GM23338 (cell line): ENCODE measurements at regions not wholly inside any gene's neighbourhood (a gene's known extent, or its start where the extent isn't known, plus 50 kb on each side); places are given as distances from the start of the nearest gene placed in this dataset.

Experiments used
- ATAC-seq: fragments of 200-7000 bp; cut with Tn5 transposase; 3 replicates; pipeline ENCODE4 v1.9.1; 2020
- DNase-seq: peaks from one replicate; pipeline ENCODE4 v3.0.0-alpha.2; 2015; ENCODE audit warnings: low spot score
- H2AFZ ChIP-seq: fragments of 200-600 bp; sonication (generic); 2 replicates; pipeline ENCODE4 v1.8.0; 2016; ENCODE audit warnings: antibody characterized with exemption, mild to moderate bottlenecking, moderate library complexity
- H3F3A ChIP-seq: fragments of 200-600 bp; sonication (generic); replicated peaks from 2 replicates; pipeline ENCODE4 v1.8.0; 2017; ENCODE audit warnings: antibody characterized with exemption, mixed run types, low read depth
- H3K27ac ChIP-seq: fragments of 200-600 bp; sonication (generic); 2 replicates; pipeline ENCODE4 v1.6.1; 2016; ENCODE audit warnings: low read depth
- H3K27me3 ChIP-seq: fragments of 200-600 bp; sonication (generic); 2 replicates; pipeline ENCODE4 v1.8.0; 2016; ENCODE audit warnings: mild to moderate bottlenecking, mixed run types, moderate library complexity; ENCODE audit not compliant: insufficient read depth
- H3K36me3 ChIP-seq: fragments of 200-600 bp; sonication (generic); 2 replicates; pipeline ENCODE4 v1.8.0; 2016; ENCODE audit warnings: mild to moderate bottlenecking; ENCODE audit not compliant: insufficient read depth
- H3K4me1 ChIP-seq: fragments of 200-600 bp; sonication (generic); 2 replicates; pipeline ENCODE4 v1.8.0; 2016; ENCODE audit warnings: mild to moderate bottlenecking, moderate library complexity; ENCODE audit not compliant: insufficient read depth
- H3K4me2 ChIP-seq: fragments of 200-600 bp; sonication (generic); 2 replicates; pipeline ENCODE4 v1.7.1; 2017; ENCODE audit warnings: mixed run types
- H3K4me3 ChIP-seq: fragments of 200-600 bp; sonication (generic); 2 replicates; pipeline ENCODE4 v1.6.1; 2016; ENCODE audit warnings: mixed run types
- H3K79me2 ChIP-seq: fragments of 200-600 bp; sonication (generic); replicated peaks from 2 replicates; pipeline ENCODE4 v1.8.0; 2017; ENCODE audit warnings: mild to moderate bottlenecking; ENCODE audit not compliant: insufficient read depth
- H3K9me2 ChIP-seq: fragments of 200-600 bp; sonication (generic); 2 replicates; pipeline ENCODE4 v1.8.0; 2017; ENCODE audit not compliant: insufficient read depth
- H4K20me1 ChIP-seq: fragments of 200-600 bp; sonication (generic); replicated peaks from 2 replicates; pipeline ENCODE4 v1.8.0; 2017; ENCODE audit warnings: mild to moderate bottlenecking; ENCODE audit not compliant: insufficient read depth
- H3K27ac Mint-ChIP-seq: 2 replicates; pipeline ENCODE4 v1.8.0; 2020; ENCODE audit warnings: inconsistent platforms, mild to moderate bottlenecking, moderate library complexity, mixed read lengths
- H3K27me3 Mint-ChIP-seq: 3 replicates; pipeline ENCODE4 v1.8.0; 2022; ENCODE audit warnings: low read depth, mild to moderate bottlenecking, moderate library complexity, mixed read lengths, inconsistent platforms; ENCODE audit not compliant: insufficient read depth, poor library complexity
- H3K36me3 Mint-ChIP-seq: 3 replicates; pipeline ENCODE4 v1.8.0; 2021; ENCODE audit warnings: low read depth, mild to moderate bottlenecking, inconsistent platforms, moderate library complexity, mixed read lengths
- H3K4me1 Mint-ChIP-seq: 3 replicates; pipeline ENCODE4 v1.8.0; 2020; ENCODE audit warnings: mild to moderate bottlenecking, inconsistent platforms, mixed read lengths
- H3K4me3 Mint-ChIP-seq: 3 replicates; pipeline ENCODE4 v1.8.0; 2021; ENCODE audit warnings: moderate library complexity, mild to moderate bottlenecking, inconsistent platforms, mixed read lengths
- H3K9me3 Mint-ChIP-seq: 3 replicates; pipeline ENCODE4 v1.8.0; 2020; ENCODE audit warnings: moderate library complexity, mild to moderate bottlenecking, inconsistent platforms, mixed read lengths
- CREB1 ChIP-seq: fragments of 250-450 bp; sonication (Bioruptor Pico); IDR thresholded peaks from 2 replicates; pipeline ENCODE4 v1.5.0; 2020; ENCODE audit warnings: low read depth, mild to moderate bottlenecking, moderate library complexity
- EZH2 ChIP-seq: fragments of 200-600 bp; sonication (generic); IDR thresholded peaks from one replicate; pipeline ENCODE4 v1.8.0; 2017; ENCODE audit warnings: antibody characterized with exemption, mild to moderate bottlenecking, low read depth; ENCODE audit not compliant: unreplicated experiment
- EZH2phosphoT487 ChIP-seq: fragments of 200-600 bp; sonication (generic); IDR thresholded peaks from one replicate; pipeline ENCODE4 v1.8.1; 2018; ENCODE audit warnings: antibody characterized with exemption; ENCODE audit not compliant: unreplicated experiment
- JUNB ChIP-seq: IDR thresholded peaks from one replicate; pipeline ENCODE4 v1.6.1; 2016; ENCODE audit warnings: antibody characterized with exemption; ENCODE audit not compliant: unreplicated experiment
- NANOG ChIP-seq: IDR thresholded peaks from 2 replicates; pipeline ENCODE4 v1.6.1; 2016; ENCODE audit warnings: antibody characterized with exemption, borderline replicate concordance
- POLR2AphosphoS5 ChIP-seq: IDR thresholded peaks from 2 replicates; pipeline ENCODE4 v1.6.1; 2016; ENCODE audit warnings: antibody characterized with exemption, low read depth
- ZNF462 ChIP-seq: fragments of 250-450 bp; sonication (Bioruptor Pico); IDR thresholded peaks from 2 replicates; pipeline ENCODE4 v1.5.0; 2020; ENCODE audit warnings: mild to moderate bottlenecking, moderate library complexity
- TF ChIP-seq, protein P1 (sequence below): IDR thresholded peaks from 2 replicates; pipeline ENCODE4 v1.6.1; 2016; ENCODE audit warnings: antibody characterized with exemption
- TF ChIP-seq, protein P2 (sequence below), 2 experiments: fragments of 200-600 bp in 1 of 2; sonication (generic) in 1 of 2; conservative IDR thresholded peaks; 2 replicates each; pipeline versions ENCODE4 v1.5.1 to v1.6.1; 2016 to 2017; ENCODE audit warnings: antibody characterized with exemption in 2 of 2, low read depth in 2 of 2, mild to moderate bottlenecking in 2 of 2, moderate library complexity in 1 of 2

DNA sequence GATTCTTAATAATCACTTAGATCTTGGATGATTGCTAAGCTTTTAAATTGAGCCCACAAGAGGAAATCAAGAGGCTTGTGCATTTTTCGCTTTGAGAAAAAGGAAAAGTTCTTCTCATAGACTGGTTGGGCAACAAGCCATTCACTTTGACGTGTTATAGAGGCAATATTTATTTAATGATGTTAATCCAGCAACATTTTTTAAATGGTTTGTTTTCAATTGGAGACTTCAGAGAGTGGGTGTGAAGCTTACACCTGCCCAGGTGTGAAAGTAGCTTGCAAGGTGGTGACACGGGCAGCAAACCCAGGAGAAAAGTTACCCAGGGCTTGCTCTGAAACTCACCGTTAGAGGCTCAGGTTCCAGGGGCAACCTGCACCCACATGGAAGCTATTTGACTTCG, 858.9 kb downstream of the GALR1 start:
- TF ChIP-seq EZH2 (no peak), EZH2phosphoT487 (no peak), POLR2AphosphoS5 (no peak), JUNB (no peak)
- TF ChIP-seq, protein P1, sequence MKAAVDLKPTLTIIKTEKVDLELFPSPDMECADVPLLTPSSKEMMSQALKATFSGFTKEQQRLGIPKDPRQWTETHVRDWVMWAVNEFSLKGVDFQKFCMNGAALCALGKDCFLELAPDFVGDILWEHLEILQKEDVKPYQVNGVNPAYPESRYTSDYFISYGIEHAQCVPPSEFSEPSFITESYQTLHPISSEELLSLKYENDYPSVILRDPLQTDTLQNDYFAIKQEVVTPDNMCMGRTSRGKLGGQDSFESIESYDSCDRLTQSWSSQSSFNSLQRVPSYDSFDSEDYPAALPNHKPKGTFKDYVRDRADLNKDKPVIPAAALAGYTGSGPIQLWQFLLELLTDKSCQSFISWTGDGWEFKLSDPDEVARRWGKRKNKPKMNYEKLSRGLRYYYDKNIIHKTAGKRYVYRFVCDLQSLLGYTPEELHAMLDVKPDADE = no peak
- TF ChIP-seq, protein P2, sequence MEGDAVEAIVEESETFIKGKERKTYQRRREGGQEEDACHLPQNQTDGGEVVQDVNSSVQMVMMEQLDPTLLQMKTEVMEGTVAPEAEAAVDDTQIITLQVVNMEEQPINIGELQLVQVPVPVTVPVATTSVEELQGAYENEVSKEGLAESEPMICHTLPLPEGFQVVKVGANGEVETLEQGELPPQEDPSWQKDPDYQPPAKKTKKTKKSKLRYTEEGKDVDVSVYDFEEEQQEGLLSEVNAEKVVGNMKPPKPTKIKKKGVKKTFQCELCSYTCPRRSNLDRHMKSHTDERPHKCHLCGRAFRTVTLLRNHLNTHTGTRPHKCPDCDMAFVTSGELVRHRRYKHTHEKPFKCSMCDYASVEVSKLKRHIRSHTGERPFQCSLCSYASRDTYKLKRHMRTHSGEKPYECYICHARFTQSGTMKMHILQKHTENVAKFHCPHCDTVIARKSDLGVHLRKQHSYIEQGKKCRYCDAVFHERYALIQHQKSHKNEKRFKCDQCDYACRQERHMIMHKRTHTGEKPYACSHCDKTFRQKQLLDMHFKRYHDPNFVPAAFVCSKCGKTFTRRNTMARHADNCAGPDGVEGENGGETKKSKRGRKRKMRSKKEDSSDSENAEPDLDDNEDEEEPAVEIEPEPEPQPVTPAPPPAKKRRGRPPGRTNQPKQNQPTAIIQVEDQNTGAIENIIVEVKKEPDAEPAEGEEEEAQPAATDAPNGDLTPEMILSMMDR (conservative IDR thresholded peaks at IDR 0.05; ENCODE audit: low read depth in 2 of 2) = no peak
- H3K27ac Mint-ChIP-seq = no peak overlapping the region

DNA sequence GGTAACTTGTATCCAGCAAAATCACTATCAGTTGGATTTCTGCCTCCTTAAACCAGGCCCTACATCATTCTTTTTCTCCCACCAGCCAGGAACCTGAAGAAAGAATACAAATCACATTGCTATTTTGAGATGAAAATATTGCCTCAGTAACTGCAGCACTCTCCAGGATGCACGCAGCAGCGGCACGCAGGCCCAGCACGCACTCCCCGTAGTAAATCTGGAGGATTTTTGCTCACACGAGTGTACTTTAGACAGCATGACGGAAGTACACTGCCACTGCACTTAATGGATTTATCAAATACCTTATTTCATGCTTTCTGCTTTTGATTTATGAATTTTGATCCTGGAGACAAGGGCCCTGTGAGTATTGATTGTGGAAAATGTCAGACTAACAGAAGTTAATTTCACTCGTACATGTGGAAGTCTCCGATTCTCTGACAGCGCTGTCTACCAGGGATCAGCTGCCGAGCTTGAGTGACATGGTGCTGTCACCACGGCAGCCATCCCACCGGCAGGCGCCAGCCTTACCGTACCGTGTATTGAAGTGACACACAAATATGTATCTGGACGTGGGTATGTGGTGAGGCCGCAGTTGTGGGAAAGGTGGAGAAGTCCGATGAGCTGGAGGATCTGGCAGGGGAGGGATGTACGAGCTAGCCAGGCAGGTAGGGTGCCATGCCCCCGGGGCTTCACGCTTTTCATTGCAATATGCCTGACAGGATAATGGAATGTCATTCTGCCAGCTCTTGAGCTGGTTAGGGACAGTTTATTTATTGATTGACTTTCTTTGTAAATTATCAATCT, 863.7 kb downstream of the GALR1 start:
- H3K4me3 Mint-ChIP-seq = no peak overlapping the region
- no peaks in the 10 kb centered on the region for H3K27me3 Mint-ChIP-seq
- H3K36me3 Mint-ChIP-seq = peaks cover 27% of the 10 kb centered on the region
- TF ChIP-seq, protein P2 (conservative IDR thresholded peaks at IDR 0.05; ENCODE audit: low read depth in 2 of 2) = no peak
- no peak for TF ChIP-seq NANOG
- no peak for TF ChIP-seq ZNF462 (CRISPR knock-in tag)
- no peak for TF ChIP-seq CREB1 (CRISPR knock-in tag)
- TF ChIP-seq JUNB = no peak
- no peak for TF ChIP-seq EZH2phosphoT487

More for the DNA sequence above, 858.9 kb downstream of the GALR1 start:
- Histone ChIP-seq H3K79me2 (no peaks in the 10 kb centered on the region), H3K27ac (no peak overlapping the region), H3K36me3 (no peaks in the 10 kb centered on the region; the same call in 1 of the 2 replicates), H3K9me2 (no peaks in the 10 kb centered on the region), H3F3A (no peaks in the 10 kb centered on the region), H3K27me3 (no peaks in the 10 kb centered on the region), H3K4me3 (no peak overlapping the region), H3K4me2 (no peak overlapping the region), H2AFZ (no peak overlapping the region), H4K20me1 (no peaks in the 10 kb centered on the region), H3K4me1 (no peaks in the 10 kb centered on the region)
- Mint-ChIP-seq H3K9me3 (peaks cover 97% of the 10 kb centered on the region), H3K4me1 (no peaks in the 10 kb centered on the region), H3K4me3 (no peak overlapping the region), H3K27me3 (peaks cover 2% of the 10 kb centered on the region), H3K36me3 (peaks cover 47% of the 10 kb centered on the region)
- ATAC-seq = no peak
- DNase-seq = no peak

More for the DNA sequence above, 863.7 kb downstream of the GALR1 start:
- no peaks in the 10 kb centered on the region for H3K4me1 Mint-ChIP-seq
- Histone ChIP-seq H3K27ac (no peak overlapping the region), H4K20me1 (no peaks in the 10 kb centered on the region), H3K36me3 (no peaks in the 10 kb centered on the region; the same call in 1 of the 2 replicates), H3K4me1 (no peaks in the 10 kb centered on the region), H3K9me2 (no peaks in the 10 kb centered on the region), H3K27me3 (no peaks in the 10 kb centered on the region), H3K79me2 (no peaks in the 10 kb centered on the region), H3K4me3 (no peak overlapping the region), H3F3A (no peaks in the 10 kb centered on the region), H3K4me2 (no peak overlapping the region), H2AFZ (no peak overlapping the region)
- DNase-seq = no peak
- peaks cover 93% of the 10 kb centered on the region for H3K9me3 Mint-ChIP-seq
- ATAC-seq = no peak
- H3K27ac Mint-ChIP-seq = no peak overlapping the region
